HFFc6 (cell line): ENCODE measurements at regions not wholly inside any gene's neighbourhood (a gene's known extent, or its start where the extent isn't known, plus 50 kb on each side); places are given as distances from the start of the nearest gene placed in this dataset.

Source experiments
- DNase-seq: peaks from one replicate; pipeline ENCODE4 v3.0.0-alpha.2; 2018
- H3K27ac Mint-ChIP-seq: 2 replicates; pipeline ENCODE4 v1.8.0; 2020; ENCODE audit warnings: mild to moderate bottlenecking, mixed read lengths
- H3K27me3 Mint-ChIP-seq: 2 replicates; pipeline ENCODE4 v1.8.0; 2021; ENCODE audit warnings: mild to moderate bottlenecking, moderate library complexity, mixed read lengths; ENCODE audit not compliant: insufficient read depth
- H3K36me3 Mint-ChIP-seq: 2 replicates; pipeline ENCODE4 v1.8.0; 2021; ENCODE audit warnings: low read depth, mixed read lengths
- H3K4me1 Mint-ChIP-seq: 2 replicates; pipeline ENCODE4 v1.8.0; 2020; ENCODE audit warnings: low read depth, mixed read lengths
- H3K4me3 Mint-ChIP-seq: 2 replicates; pipeline ENCODE4 v1.8.0; 2020; ENCODE audit warnings: mild to moderate bottlenecking, moderate library complexity, mixed read lengths
- H3K9me3 Mint-ChIP-seq: 2 replicates; pipeline ENCODE4 v1.8.0; 2020; ENCODE audit warnings: mild to moderate bottlenecking, mixed read lengths
- TF ChIP-seq, protein P1 (sequence below): fragments of 200-600 bp; sonication (generic); IDR thresholded peaks from 2 replicates; pipeline ENCODE4 v1.5.0; 2021; ENCODE audit warnings: antibody characterized with exemption, mild to moderate bottlenecking

GRCh38 chr7:91329571-91329970 is 65.3 kb downstream of the FZD1 start:
- TF ChIP-seq, protein P1, sequence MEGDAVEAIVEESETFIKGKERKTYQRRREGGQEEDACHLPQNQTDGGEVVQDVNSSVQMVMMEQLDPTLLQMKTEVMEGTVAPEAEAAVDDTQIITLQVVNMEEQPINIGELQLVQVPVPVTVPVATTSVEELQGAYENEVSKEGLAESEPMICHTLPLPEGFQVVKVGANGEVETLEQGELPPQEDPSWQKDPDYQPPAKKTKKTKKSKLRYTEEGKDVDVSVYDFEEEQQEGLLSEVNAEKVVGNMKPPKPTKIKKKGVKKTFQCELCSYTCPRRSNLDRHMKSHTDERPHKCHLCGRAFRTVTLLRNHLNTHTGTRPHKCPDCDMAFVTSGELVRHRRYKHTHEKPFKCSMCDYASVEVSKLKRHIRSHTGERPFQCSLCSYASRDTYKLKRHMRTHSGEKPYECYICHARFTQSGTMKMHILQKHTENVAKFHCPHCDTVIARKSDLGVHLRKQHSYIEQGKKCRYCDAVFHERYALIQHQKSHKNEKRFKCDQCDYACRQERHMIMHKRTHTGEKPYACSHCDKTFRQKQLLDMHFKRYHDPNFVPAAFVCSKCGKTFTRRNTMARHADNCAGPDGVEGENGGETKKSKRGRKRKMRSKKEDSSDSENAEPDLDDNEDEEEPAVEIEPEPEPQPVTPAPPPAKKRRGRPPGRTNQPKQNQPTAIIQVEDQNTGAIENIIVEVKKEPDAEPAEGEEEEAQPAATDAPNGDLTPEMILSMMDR = no peak
- Mint-ChIP-seq H3K9me3 (no peaks in the 10 kb centered on the region), H3K4me3 (no peak overlapping the region), H3K27ac (no peak overlapping the region), H3K36me3 (no peaks in the 10 kb centered on the region), H3K27me3 (peaks cover 11% of the 10 kb centered on the region), H3K4me1 (no peaks in the 10 kb centered on the region)
- DNase-seq = no peak

DNA sequence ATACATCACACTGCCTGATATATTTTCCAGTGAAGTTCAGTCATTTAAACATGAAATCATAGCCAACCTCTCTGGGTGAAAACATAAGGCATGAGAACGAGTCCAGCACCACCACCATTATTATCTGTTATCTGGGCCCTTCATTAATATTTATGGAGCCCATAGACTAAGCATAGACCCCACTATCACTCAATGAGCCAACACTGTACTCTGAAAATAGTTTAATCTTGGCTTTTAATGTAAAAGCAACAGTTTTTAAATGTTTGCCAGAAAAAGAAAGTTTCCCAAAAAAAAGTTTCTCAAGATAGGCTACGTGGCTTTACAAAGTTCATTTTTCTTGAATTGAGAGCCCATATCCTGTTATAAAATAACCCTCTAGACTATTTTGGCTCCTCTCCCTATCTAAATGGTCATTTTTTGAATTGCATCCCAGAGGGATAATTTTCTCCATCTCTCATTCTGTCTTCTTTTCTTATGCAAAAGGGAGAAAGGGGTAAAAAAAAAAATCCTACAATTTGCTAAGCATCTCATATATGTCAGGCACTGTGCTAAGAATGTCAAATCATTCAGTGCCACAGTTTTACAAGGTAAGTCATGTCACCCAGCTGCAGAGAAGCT is 66.1 kb downstream of the FZD1 start:
- no peaks in the 10 kb centered on the region for H3K36me3 Mint-ChIP-seq
- H3K27me3 Mint-ChIP-seq = peaks cover 4% of the 10 kb centered on the region
- no peak overlapping the region for H3K27ac Mint-ChIP-seq
- TF ChIP-seq, protein P1 = no peak
- no peak overlapping the region for H3K4me3 Mint-ChIP-seq
- no peaks in the 10 kb centered on the region for H3K9me3 Mint-ChIP-seq
- no peak for DNase-seq
- H3K4me1 Mint-ChIP-seq = no peaks in the 10 kb centered on the region

DNA sequence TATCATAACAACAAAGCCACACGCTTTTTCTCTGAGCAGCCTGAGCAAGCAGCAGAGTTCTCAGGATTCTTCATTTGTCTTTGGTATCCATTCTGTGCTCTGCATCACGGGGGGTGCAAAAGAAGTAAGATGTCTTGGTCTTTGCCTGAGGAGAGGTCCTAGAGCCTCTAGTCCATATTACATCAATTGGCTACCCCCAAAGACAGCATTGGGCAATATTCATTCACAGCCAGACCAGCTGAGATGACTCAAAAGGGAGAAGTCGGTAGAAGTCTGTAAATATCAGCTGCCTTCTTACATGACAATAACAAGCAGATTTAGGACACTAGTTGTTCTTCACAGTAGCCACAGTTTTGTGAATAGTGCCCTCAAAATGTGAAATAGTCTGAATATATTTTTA is 66.6 kb downstream of the FZD1 start:
- Mint-ChIP-seq H3K27me3 (peaks cover 4% of the 10 kb centered on the region), H3K9me3 (no peaks in the 10 kb centered on the region), H3K4me1 (no peaks in the 10 kb centered on the region), H3K4me3 (no peak overlapping the region), H3K27ac (no peak overlapping the region), H3K36me3 (no peaks in the 10 kb centered on the region)
- DNase-seq = no peak
- TF ChIP-seq, protein P1 = no peak

GRCh38 chr7:91336106-91336505 is 71.9 kb downstream of the FZD1 start:
- Mint-ChIP-seq H3K9me3 (no peaks in the 10 kb centered on the region), H3K27ac (no peak overlapping the region), H3K4me3 (no peak overlapping the region), H3K27me3 (peaks cover 17% of the 10 kb centered on the region), H3K4me1 (no peaks in the 10 kb centered on the region), H3K36me3 (no peaks in the 10 kb centered on the region)
- TF ChIP-seq, protein P1 = no peak
- no peak for DNase-seq

GRCh38 chr7:91338226-91339020 is 74.2 kb downstream of the FZD1 start:
- TF ChIP-seq, protein P1 = no peak
- H3K4me3 Mint-ChIP-seq = no peak overlapping the region
- no peak for DNase-seq
- no peaks in the 10 kb centered on the region for H3K36me3 Mint-ChIP-seq
- H3K27me3 Mint-ChIP-seq = peaks cover 27% of the 10 kb centered on the region
- no peaks in the 10 kb centered on the region for H3K9me3 Mint-ChIP-seq
- no peak overlapping the region for H3K27ac Mint-ChIP-seq
- no peaks in the 10 kb centered on the region for H3K4me1 Mint-ChIP-seq
